Colonic mucosa (tissue), 4 donors: ENCODE measurements at regions not wholly inside any gene's neighbourhood (a gene's known extent, or its start where the extent isn't known, plus 50 kb on each side); places are given as distances from the start of the nearest gene placed in this dataset.

Experiments
- DNase-seq: peaks from one replicate; pipeline ENCODE4 v3.0.0-alpha.2; 2020
- H3K27ac ChIP-seq: fragments of 200-600 bp; one replicate; pipeline ENCODE4 v1.8.0; 2021
- H3K27me3 ChIP-seq: fragments of 200-600 bp; one replicate; pipeline ENCODE4 v1.8.0; 2021
- H3K36me3 ChIP-seq: fragments of 200-600 bp; one replicate; pipeline ENCODE4 v1.8.0; 2021
- H3K4me1 ChIP-seq: fragments of 200-600 bp; one replicate; pipeline ENCODE4 v1.8.0; 2021; ENCODE audit warnings: mild to moderate bottlenecking
- H3K4me3 ChIP-seq: fragments of 200-600 bp; one replicate; pipeline ENCODE4 v1.8.0; 2021
- H3K9ac ChIP-seq, 2 donors: one replicate each; pipeline ENCODE4 v1.7.0; 2013; ENCODE audit warnings: control low read depth in 2 of 2, low read depth in 2 of 2, low read length in 2 of 2
- H3K9me3 ChIP-seq: fragments of 200-600 bp; one replicate; pipeline ENCODE4 v1.8.0; 2021
- intact Hi-C: fragments of 100-400 bp; cut with DNase I; formaldehyde crosslinking; loops from one replicate; pipeline ENCODE4 v1.14.1; 2022
- TF ChIP-seq, protein P1 (sequence below): fragments of 200-600 bp; IDR thresholded peaks from one replicate; pipeline ENCODE4 v1.8.0; 2022; ENCODE audit warnings: antibody characterized with exemption, mild to moderate bottlenecking
- donor health status: healthy.
- donor health status: DM: no; HTN: no; CAD: no.
- donor health status: DM: no; HTN: no; CAD: no.

GRCh38 chr10:78591066-78591465 is 477.7 kb upstream of the ZMIZ1 start:
- Histone ChIP-seq H3K36me3 (no peaks in the 10 kb centered on the region), H3K9me3 (no peaks in the 10 kb centered on the region), H3K27me3 (no peaks in the 10 kb centered on the region), H3K27ac (no peak overlapping the region), H3K4me1 (no peaks in the 10 kb centered on the region), H3K9ac (no peak overlapping the region), H3K4me3 (no peak overlapping the region)
- no peak for DNase-seq
- intact Hi-C loops: no loop called here
- TF ChIP-seq, protein P1, sequence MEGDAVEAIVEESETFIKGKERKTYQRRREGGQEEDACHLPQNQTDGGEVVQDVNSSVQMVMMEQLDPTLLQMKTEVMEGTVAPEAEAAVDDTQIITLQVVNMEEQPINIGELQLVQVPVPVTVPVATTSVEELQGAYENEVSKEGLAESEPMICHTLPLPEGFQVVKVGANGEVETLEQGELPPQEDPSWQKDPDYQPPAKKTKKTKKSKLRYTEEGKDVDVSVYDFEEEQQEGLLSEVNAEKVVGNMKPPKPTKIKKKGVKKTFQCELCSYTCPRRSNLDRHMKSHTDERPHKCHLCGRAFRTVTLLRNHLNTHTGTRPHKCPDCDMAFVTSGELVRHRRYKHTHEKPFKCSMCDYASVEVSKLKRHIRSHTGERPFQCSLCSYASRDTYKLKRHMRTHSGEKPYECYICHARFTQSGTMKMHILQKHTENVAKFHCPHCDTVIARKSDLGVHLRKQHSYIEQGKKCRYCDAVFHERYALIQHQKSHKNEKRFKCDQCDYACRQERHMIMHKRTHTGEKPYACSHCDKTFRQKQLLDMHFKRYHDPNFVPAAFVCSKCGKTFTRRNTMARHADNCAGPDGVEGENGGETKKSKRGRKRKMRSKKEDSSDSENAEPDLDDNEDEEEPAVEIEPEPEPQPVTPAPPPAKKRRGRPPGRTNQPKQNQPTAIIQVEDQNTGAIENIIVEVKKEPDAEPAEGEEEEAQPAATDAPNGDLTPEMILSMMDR: no peak

DNA sequence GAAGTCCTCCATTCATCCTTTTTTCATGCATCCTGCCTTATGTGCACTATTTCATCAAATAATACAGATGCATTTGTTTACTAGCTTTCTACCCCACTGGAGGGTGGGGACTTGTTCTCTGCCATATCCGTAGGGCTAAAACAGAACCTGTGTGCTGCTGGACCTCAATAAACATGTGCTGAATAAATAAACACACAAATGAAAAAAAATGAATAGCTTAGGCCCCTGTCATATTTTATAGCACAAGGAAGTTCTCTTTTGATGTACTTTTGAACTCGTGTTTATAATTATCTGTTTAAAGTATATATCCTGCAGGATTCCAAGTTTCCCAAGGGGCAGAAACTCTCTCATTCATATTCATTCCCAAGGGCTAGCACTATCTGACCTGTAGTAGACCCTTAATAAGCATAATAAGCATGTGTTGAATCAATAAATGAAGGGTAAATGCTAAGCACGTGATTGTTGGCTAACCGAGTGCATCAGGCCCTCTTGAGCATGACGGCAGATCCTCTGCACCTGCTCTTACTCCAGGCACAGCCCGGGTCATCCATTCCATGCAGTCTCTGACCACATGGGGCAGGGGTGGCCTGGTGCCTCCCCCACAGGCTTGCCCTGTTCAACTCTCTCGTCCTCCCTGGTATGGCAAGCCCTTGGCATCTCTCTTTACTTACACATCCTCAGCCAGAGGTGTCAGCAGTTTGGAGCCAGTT is 474.1 kb upstream of the ZMIZ1 start:
- intact Hi-C loops: no loop called here
- Histone ChIP-seq H3K9me3 (no peaks in the 10 kb centered on the region), H3K27ac (no peak overlapping the region), H3K4me3 (no peak overlapping the region), H3K36me3 (no peaks in the 10 kb centered on the region), H3K9ac (no peak overlapping the region), H3K4me1 (no peaks in the 10 kb centered on the region), H3K27me3 (no peaks in the 10 kb centered on the region)
- TF ChIP-seq, protein P1: no peak
- no peak for DNase-seq

DNA sequence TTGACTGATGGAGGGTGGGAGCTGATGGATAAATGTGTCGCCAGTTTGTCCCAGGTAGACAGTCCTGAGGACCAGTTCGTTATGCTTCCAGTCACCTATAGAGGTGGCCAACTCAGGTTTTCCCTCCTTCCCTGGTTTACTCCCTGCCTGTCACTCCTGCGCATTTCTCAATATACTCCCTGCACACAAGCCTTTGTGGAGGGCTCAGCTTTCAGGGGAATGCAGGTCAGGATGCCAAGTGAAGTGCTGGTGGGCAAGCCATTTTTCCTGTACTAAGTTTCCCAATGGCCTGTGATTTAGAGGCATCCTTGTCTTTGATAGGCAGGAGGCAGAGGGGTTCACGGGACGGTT is 473.5 kb upstream of the ZMIZ1 start:
- no peak overlapping the region for H3K27ac ChIP-seq
- H3K4me1 ChIP-seq: no peaks in the 10 kb centered on the region
- no peaks in the 10 kb centered on the region for H3K36me3 ChIP-seq
- H3K9me3 ChIP-seq: no peaks in the 10 kb centered on the region
- H3K4me3 ChIP-seq: no peak overlapping the region
- TF ChIP-seq, protein P1: no peak
- no peaks in the 10 kb centered on the region for H3K27me3 ChIP-seq
- intact Hi-C loops: no loop called here
- DNase-seq: no peak
- no peak overlapping the region for H3K9ac ChIP-seq

- intact Hi-C loops: no loop called here
- H3K27ac ChIP-seq: no peak overlapping the region
- no peaks in the 10 kb centered on the region for H3K4me1 ChIP-seq
- no peak overlapping the region for H3K9ac ChIP-seq
- no peaks in the 10 kb centered on the region for H3K9me3 ChIP-seq
- no peak overlapping the region for H3K4me3 ChIP-seq
- no peak for DNase-seq
- H3K36me3 ChIP-seq: no peaks in the 10 kb centered on the region
- H3K27me3 ChIP-seq: no peaks in the 10 kb centered on the region
- TF ChIP-seq, protein P1: no peak
These were observed 472.2 kb upstream of the ZMIZ1 start for GRCh38 chr10:78596556-78596955.

- intact Hi-C loops: no loop called here
- no peak overlapping the region for H3K9ac ChIP-seq
- no peaks in the 10 kb centered on the region for H3K9me3 ChIP-seq
- H3K27me3 ChIP-seq: no peaks in the 10 kb centered on the region
- TF ChIP-seq, protein P1: no peak
- H3K27ac ChIP-seq: no peak overlapping the region
- no peaks in the 10 kb centered on the region for H3K4me1 ChIP-seq
- no peak overlapping the region for H3K4me3 ChIP-seq
- H3K36me3 ChIP-seq: no peaks in the 10 kb centered on the region
- DNase-seq: no peak
These were observed 470.8 kb upstream of the ZMIZ1 start for GRCh38 chr10:78597796-78598555.
